HG03060 (cell line): ENCODE measurements at regions not wholly inside any gene's neighbourhood (a gene's known extent, or its start where the extent isn't known, plus 50 kb on each side); places are given as distances from the start of the nearest gene placed in this dataset.
"Not testable (repeated sequence)": the region's sequence is repeated elsewhere in the genome, so short reads cannot be mapped to it uniquely, and the experiment has no call there.

Source experiments
- ATAC-seq: cut with Tn5 transposase; IDR thresholded peaks from one replicate; pipeline ENCODE4 v1.9.1; 2021; ENCODE audit warnings: low read depth, moderate number of reproducible peaks; ENCODE audit not compliant: unreplicated experiment

- no peak for ATAC-seq
Measured at GRCh38 chr1:60952612-60953111, 129.7 kb upstream of the NFIA start.

- ATAC-seq: no peak
Measured at GRCh38 chr1:60950224-60951063, 131.9 kb upstream of the NFIA start.

GRCh38 chr1:60949826-60950197, 132.5 kb upstream of the NFIA start:
- ATAC-seq: no peak

DNA sequence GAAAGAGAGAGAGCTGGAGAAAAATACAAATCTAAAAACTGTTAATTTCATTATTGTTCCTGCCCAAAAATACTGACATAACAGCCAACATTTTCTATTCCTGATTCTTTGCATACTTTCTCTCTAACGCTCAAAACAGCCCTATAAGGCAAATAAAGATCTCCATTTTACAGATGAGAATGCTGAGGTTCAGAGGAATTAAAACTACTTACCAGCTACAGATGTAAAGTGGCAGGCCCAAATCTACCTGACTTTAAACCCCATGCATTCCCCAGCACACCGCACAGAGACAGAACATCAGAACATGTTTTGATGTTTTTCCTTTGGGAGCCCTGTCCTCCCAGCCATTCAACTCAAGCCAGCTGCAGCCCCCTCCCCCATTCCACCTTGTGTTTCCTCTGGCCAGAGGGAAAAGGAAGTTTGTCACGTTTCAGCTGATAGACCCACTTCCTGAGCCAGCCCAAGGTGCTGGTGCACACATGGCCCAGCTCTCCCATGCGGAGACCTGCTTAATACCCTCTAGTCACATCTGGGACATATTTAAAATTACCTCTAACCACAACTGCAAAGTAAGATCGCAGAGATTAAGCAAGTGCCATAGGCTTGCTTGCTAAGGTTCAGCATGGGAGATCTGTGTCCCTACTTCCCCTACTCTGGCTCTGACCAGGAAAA, 133.1 kb upstream of the NFIA start:
- ATAC-seq: no peak

DNA sequence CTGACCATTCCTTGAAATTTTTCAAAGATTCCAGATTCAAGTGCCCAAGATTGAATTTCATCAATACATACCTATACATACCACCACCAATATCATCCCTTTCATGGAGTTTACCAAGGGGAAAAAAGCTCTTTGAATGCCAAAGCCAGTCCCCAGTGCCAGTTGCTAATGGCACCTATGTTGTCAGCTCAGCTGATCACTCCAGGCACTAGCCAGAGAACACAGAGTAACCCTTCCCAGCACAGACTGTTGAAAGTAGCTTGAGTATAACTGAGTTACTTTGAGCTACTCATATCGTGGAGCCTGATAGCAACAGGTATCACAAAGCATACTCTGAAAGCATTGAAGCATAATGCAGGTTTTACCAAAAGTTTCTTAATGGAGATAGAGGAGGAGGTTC, 133.9 kb upstream of the NFIA start:
- no peak for ATAC-seq

GRCh38 chr1:60947367-60947766, 135.0 kb upstream of the NFIA start:
- ATAC-seq: no peak

DNA sequence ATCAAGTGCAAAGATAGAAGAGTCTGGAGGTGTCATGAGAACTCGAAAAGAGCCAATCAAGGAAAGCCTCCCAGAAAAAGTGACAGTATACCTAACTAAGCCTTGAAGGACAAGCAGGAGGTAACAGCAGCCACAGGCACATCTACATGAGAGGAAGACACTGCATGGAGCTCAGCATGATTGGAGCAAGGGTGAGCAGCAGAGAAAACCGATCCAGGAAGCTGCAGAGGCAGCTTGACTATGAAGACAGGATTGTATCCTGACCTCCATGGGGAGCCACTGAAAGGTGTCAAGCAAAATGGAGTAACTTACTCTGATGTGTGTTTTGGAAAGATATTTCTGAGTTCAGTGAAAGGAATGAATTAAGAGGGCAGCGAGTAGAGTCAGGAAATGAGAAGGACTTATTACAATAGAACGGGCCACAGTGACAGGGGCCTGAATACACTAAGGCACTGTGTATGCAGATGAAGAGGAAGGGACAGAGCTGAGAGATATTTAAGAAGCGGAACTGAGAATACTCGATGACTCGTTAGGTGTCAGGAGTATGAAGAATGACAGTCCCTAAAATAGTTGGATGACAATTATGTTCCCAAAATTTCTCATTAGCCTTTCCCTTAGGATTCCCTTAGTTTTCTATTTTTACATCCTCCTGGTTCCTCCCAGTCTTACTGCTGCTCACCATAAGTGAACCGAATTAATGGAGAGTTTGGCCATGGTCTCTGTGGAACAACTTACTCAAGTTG, 139.3 kb upstream of the NFIA start:
- peak; percentile 68 for ATAC-seq

DNA sequence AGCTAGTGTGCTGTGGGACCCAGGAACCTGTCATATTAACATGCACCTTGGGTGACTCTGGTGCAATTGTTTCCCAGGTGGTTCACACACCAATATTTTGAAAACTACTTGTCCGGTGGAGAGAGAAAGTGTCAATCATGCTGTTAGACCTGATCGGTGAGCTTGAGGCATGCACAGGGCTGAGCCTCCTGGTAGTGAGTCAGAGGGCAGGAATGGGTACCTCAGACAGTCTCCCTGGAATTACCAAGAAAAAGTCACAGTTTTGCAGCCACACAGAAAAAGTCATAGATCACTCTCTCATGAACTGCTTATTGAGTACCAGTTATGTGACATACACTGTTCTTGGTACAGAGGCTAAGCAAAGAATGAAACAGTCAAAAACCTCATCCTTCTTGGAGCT, 140.1 kb upstream of the NFIA start:
- no peak for ATAC-seq

GRCh38 chr1:60940685-60941084, 141.7 kb upstream of the NFIA start:
- not testable (repeated sequence) for ATAC-seq

GRCh38 chr1:60937720-60938119, 144.6 kb upstream of the NFIA start:
- no peak for ATAC-seq

DNA sequence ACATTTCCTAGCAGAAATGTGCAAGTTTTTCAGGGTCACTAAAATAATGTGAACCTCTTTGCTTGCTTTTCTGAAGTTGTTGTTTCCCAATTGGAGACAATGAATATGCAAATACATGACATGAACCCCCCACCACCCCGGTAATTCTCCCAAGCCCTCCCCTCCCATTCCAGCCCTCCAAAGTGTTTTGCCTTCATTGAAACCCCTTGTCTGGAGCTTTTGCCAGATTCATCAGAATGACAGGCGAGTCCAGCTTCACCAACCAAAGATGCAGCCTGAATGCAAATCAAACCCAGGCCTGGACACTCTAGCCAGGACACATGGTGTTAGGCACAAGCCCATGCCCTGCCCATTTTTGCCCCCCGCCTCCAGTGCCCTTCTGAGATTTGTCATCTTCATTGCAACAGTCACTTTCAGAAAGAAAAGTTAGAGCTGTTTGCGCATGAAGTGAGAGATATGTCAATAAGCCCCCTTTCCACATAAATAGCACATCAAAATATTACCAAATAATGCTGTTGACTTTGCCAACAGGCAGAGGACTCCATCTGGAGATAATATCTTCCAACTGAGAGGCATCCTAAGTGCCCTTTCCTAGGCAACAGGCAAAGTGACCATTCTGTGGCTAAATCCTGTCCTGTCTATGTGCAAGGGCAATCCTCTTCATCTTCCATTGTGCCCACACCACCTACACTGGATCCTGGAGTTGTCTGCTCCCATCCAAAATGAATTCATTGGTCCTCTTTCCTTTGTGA, 145.6 kb upstream of the NFIA start:
- ATAC-seq: no peak

- ATAC-seq: no peak
Measured at GRCh38 chr1:60936163-60936562, 146.2 kb upstream of the NFIA start.

GRCh38 chr1:60935599-60936110, 146.7 kb upstream of the NFIA start:
- no peak for ATAC-seq

DNA sequence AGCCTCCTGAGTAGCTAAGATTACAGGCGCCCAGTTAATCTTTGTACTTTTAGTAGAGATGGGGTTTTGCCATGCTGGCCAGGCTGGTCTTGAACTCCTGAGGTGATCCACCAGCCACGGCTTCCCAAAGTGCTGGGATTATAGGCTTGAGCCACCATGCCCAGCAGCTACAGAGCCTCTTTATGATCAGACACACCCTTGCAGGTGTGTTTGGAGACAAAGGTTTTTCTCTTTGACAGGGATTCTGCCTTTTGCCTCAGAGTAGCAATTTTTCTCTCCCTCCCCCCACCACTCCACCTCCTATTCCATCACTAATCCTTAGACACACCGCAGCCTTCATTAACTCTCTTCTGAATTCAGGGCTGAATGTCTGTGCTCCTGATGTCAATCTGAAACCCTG, 152.2 kb upstream of the NFIA start:
- no peak for ATAC-seq

DNA sequence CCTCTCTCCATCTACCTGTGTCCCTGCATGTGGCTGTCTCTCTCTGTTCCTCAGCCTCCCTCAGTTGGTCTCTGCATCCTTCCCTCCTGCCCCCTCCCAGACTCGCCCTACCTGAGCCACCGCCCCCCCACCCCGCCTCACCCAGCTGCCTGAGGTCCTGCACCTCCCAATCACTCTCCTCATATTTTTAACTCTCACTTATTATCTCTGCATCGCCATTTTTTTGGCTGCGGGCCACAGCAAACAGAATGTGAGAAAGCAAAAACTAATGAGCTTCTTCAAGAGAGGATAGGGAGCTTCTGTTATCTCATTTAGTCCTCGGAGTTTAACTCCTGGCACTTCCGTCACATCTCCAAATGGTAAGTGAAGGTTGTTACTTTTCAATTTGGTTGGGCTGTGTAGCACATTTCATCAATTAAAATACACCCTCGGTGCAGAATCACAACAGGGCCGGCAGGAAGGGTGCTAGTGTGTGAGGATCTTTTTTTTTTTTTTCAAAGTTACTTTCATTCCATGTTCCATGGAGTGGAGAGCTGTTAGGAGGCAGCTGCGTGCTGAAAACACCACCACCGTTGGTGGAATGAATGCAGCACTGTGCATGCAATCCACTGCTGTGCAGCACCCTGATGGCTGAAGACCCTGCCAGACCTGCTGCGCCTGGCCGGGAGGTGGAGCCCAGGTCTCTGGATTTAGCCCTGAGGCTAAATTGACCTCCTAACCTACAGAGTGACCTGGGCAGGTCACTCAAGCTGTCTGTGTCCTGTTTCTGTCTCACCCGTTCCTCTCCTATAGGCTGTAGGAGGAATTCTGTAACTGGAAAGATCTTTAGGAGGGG, 157.2 kb upstream of the NFIA start:
- ATAC-seq: no peak

DNA sequence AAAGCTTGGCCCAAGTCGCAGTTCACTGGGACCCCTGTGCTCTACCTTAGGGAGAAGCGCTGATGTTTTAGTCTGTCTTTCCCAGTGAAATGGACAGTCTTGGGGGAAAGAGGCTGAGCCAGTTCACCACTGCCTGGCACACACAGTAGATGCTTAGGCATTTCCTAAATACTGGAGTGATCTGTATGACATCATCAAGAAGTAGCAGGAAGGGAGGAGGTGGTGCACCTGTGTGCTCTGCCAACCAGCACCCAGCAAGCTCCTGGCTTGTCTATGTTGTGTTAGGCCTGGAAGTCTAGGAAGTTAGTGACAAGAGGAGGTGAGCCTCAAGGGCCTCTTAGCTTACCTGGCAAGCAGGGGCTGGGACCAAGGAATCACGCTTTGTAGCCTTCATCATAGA, 158.2 kb upstream of the NFIA start:
- no peak for ATAC-seq

- ATAC-seq: no peak
Measured at GRCh38 chr1:60923389-60924087, 158.8 kb upstream of the NFIA start.

- ATAC-seq: no peak
Measured at GRCh38 chr1:60922304-60922703, 160.1 kb upstream of the NFIA start.

- no peak for ATAC-seq
Measured at GRCh38 chr1:60921175-60921574, 161.2 kb upstream of the NFIA start.
